Endothelial cell of umbilical vein (primary cell): ENCODE measurements at regions not wholly inside any gene's neighbourhood (a gene's known extent, or its start where the extent isn't known, plus 50 kb on each side); places are given as distances from the start of the nearest gene placed in this dataset.

Experiments used
- EZH2 ChIP-seq: IDR thresholded peaks from 2 replicates; pipeline ENCODE4 v1.6.1; 2012; ENCODE audit warnings: borderline replicate concordance, low read depth, mild to moderate bottlenecking, moderate library complexity, low read length, inconsistent platforms; ENCODE audit not compliant: severe bottlenecking
- JUN ChIP-seq: IDR thresholded peaks from 2 replicates; pipeline ENCODE4 v1.6.1; 2011; ENCODE audit warnings: borderline replicate concordance, low read depth; ENCODE audit not compliant: insufficient read length, insufficient read depth
- POLR2A ChIP-seq: IDR thresholded peaks from 2 replicates; pipeline ENCODE4 v1.6.1; 2012; ENCODE audit warnings: low read depth, mild to moderate bottlenecking, control low read depth, low read length
- POLR2AphosphoS5 ChIP-seq: IDR thresholded peaks from 2 replicates; pipeline ENCODE4 v1.6.1; 2012; ENCODE audit warnings: low read depth, mild to moderate bottlenecking, control low read depth, low read length, moderate library complexity; ENCODE audit not compliant: insufficient read depth
- TF ChIP-seq, protein P1 (sequence below), 2 donors: IDR thresholded peaks; 1 replicate in 1 of 2; 2 replicates in 1 of 2; pipeline ENCODE4 v1.5.1; 2011; ENCODE audit warnings: low read length in 2 of 2, mild to moderate bottlenecking in 2 of 2, moderate library complexity in 2 of 2, control low read depth in 1 of 2, inconsistent platforms in 1 of 2, low read depth in 1 of 2; ENCODE audit not compliant: insufficient read depth in 1 of 2; ENCODE audit errors: extremely low read depth in 1 of 2

DNA sequence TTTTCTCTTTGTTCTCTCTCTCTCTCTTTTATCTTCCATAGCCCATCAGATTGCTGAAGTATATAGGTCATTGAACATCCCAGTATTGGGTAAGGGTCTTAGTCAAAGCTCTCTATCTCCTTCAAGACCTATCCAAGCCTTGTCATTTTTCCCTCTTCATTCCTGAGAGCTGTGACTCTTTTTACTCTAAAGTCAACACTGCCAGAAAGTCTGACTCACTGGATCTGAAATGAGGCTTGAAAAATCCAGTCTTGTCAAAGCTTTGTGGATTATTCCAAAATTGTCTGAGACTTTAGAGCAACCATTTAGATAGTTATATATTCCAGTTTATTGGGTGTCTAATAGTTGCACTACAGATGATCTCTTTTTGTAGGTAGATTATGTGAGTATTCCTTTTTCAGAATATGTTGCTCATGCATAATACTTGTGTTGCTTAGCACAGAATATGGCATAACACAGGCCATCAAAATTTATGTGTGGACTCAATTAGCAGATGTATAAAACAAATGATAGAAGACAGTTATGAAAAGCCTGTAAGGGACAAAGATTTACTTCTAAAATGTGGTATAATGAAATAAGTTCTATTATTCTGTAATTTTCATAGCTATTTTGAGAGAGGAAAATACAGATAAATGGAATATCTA is 389.3 kb upstream of the PCDH9 start:
- TF ChIP-seq JUN (no peak), POLR2AphosphoS5 (no peak), POLR2A (no peak), EZH2 (no peak)
- TF ChIP-seq, protein P1, sequence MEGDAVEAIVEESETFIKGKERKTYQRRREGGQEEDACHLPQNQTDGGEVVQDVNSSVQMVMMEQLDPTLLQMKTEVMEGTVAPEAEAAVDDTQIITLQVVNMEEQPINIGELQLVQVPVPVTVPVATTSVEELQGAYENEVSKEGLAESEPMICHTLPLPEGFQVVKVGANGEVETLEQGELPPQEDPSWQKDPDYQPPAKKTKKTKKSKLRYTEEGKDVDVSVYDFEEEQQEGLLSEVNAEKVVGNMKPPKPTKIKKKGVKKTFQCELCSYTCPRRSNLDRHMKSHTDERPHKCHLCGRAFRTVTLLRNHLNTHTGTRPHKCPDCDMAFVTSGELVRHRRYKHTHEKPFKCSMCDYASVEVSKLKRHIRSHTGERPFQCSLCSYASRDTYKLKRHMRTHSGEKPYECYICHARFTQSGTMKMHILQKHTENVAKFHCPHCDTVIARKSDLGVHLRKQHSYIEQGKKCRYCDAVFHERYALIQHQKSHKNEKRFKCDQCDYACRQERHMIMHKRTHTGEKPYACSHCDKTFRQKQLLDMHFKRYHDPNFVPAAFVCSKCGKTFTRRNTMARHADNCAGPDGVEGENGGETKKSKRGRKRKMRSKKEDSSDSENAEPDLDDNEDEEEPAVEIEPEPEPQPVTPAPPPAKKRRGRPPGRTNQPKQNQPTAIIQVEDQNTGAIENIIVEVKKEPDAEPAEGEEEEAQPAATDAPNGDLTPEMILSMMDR (IDR thresholded peaks at IDR 0.05; ENCODE audit: extremely low read depth in 1 of 2, insufficient read depth in 1 of 2, low read depth in 1 of 2, low read length in 2 of 2), result no peak
